ENCODE measurements at regions not wholly inside any gene's neighbourhood (a gene's known extent, or its start where the extent isn't known, plus 50 kb on each side); places are given as distances from the start of the nearest gene placed in this dataset.

- TF ChIP-seq GATA3 (IDR thresholded peaks at IDR 0.05; ENCODE audit: low read depth, low read length) = no peak
- TF ChIP-seq GATA2 (IDR thresholded peaks at IDR 0.05; ENCODE audit: low read depth, low read length) = no peak
Measured at GRCh38 chr2:83168377-83168776, 1290.7 kb downstream of the SUCLG1 start.

GRCh38 chr2:83162421-83162820 is 1296.7 kb downstream of the SUCLG1 start:
- no peak for TF ChIP-seq GATA2 (IDR thresholded peaks at IDR 0.05; ENCODE audit: low read depth, low read length)
- no peak for TF ChIP-seq GATA3 (IDR thresholded peaks at IDR 0.05; ENCODE audit: low read depth, low read length)

GRCh38 chr2:83160571-83160970 is 1298.5 kb downstream of the SUCLG1 start:
- TF ChIP-seq GATA2 (IDR thresholded peaks at IDR 0.05; ENCODE audit: low read depth, low read length) (no peak), GATA3 (IDR thresholded peaks at IDR 0.05; ENCODE audit: low read depth, low read length) (no peak)

GRCh38 chr2:83155826-83156225 is 1303.3 kb downstream of the SUCLG1 start:
- TF ChIP-seq GATA2 (IDR thresholded peaks at IDR 0.05; ENCODE audit: low read depth, low read length) = no peak
- TF ChIP-seq GATA3 (IDR thresholded peaks at IDR 0.05; ENCODE audit: low read depth, low read length) = no peak

GRCh38 chr2:83143946-83144345 is 1315.1 kb downstream of the SUCLG1 start:
- TF ChIP-seq GATA3 (IDR thresholded peaks at IDR 0.05; ENCODE audit: low read depth, low read length) (no peak), GATA2 (IDR thresholded peaks at IDR 0.05; ENCODE audit: low read depth, low read length) (no peak)

GRCh38 chr2:83142934-83143333 is 1316.1 kb downstream of the SUCLG1 start:
- TF ChIP-seq GATA2 (IDR thresholded peaks at IDR 0.05; ENCODE audit: low read depth, low read length) (no peak), GATA3 (IDR thresholded peaks at IDR 0.05; ENCODE audit: low read depth, low read length) (no peak)

- no peak for TF ChIP-seq GATA2 (IDR thresholded peaks at IDR 0.05; ENCODE audit: low read depth, low read length)
- TF ChIP-seq GATA3 (IDR thresholded peaks at IDR 0.05; ENCODE audit: low read depth, low read length) = no peak
Measured at GRCh38 chr2:83115606-83116005, 1343.5 kb downstream of the SUCLG1 start.

GRCh38 chr2:83115155-83115554 is 1343.9 kb downstream of the SUCLG1 start:
- TF ChIP-seq GATA2 (IDR thresholded peaks at IDR 0.05; ENCODE audit: low read depth, low read length) = no peak
- no peak for TF ChIP-seq GATA3 (IDR thresholded peaks at IDR 0.05; ENCODE audit: low read depth, low read length)

- no peak for TF ChIP-seq GATA2 (IDR thresholded peaks at IDR 0.05; ENCODE audit: low read depth, low read length)
- TF ChIP-seq GATA3 (IDR thresholded peaks at IDR 0.05; ENCODE audit: low read depth, low read length) = no peak
Measured at GRCh38 chr2:83113953-83114352, 1345.1 kb downstream of the SUCLG1 start.

GRCh38 chr2:83112858-83113257 is 1346.2 kb downstream of the SUCLG1 start:
- no peak for TF ChIP-seq GATA2 (IDR thresholded peaks at IDR 0.05; ENCODE audit: low read depth, low read length)
- no peak for TF ChIP-seq GATA3 (IDR thresholded peaks at IDR 0.05; ENCODE audit: low read depth, low read length)

GRCh38 chr2:83109284-83109683 is 1349.8 kb downstream of the SUCLG1 start:
- no peak for TF ChIP-seq GATA3 (IDR thresholded peaks at IDR 0.05; ENCODE audit: low read depth, low read length)
- no peak for TF ChIP-seq GATA2 (IDR thresholded peaks at IDR 0.05; ENCODE audit: low read depth, low read length)

- TF ChIP-seq GATA2 (IDR thresholded peaks at IDR 0.05; ENCODE audit: low read depth, low read length) (no peak), GATA3 (IDR thresholded peaks at IDR 0.05; ENCODE audit: low read depth, low read length) (no peak)
Measured at GRCh38 chr2:83106853-83107252, 1352.2 kb downstream of the SUCLG1 start.

- TF ChIP-seq GATA3 (IDR thresholded peaks at IDR 0.05; ENCODE audit: low read depth, low read length) (no peak), GATA2 (IDR thresholded peaks at IDR 0.05; ENCODE audit: low read depth, low read length) (no peak)
Measured at GRCh38 chr2:83104202-83104601, 1354.9 kb downstream of the SUCLG1 start.

- no peak for TF ChIP-seq GATA3 (IDR thresholded peaks at IDR 0.05; ENCODE audit: low read depth, low read length)
Measured at GRCh38 chr2:83103613-83104012, 1355.5 kb downstream of the SUCLG1 start.

- TF ChIP-seq GATA3 (IDR thresholded peaks at IDR 0.05; ENCODE audit: low read depth, low read length) (no peak), GATA2 (IDR thresholded peaks at IDR 0.05; ENCODE audit: low read depth, low read length) (no peak)
Measured at GRCh38 chr2:83085869-83086268, 1373.2 kb downstream of the SUCLG1 start.

Measured in SH-SY5Y (cell line).